LNCAP (cell line): ENCODE measurements at regions not wholly inside any gene's neighbourhood (a gene's known extent, or its start where the extent isn't known, plus 50 kb on each side); places are given as distances from the start of the nearest gene placed in this dataset.

Source experiments
- CTCF ChIP-seq: fragments of 450-650 bp; IDR thresholded peaks from 2 replicates; pipeline ENCODE4 v1.5.1; 2017; ENCODE audit warnings: mild to moderate bottlenecking

DNA sequence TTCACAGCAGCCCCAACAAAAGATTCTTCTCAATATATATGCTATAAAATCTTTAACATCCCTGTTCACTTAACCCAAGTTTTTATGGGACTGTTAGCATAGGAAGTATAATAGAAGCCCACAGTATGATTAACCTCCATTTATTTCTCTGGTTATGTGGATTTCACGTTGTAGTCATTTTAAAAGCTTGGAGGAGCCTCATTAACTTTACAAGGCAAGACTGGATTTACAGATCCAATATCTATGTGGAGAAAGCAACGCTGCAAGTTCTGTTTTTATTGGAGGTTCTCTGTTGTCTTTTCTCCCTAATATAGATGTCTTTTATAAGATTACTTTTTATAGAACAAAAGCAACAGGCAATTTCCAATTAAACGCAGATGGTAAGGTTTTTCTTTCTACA is 114.9 kb upstream of the SYT4 start:
- no peak for TF ChIP-seq CTCF

DNA sequence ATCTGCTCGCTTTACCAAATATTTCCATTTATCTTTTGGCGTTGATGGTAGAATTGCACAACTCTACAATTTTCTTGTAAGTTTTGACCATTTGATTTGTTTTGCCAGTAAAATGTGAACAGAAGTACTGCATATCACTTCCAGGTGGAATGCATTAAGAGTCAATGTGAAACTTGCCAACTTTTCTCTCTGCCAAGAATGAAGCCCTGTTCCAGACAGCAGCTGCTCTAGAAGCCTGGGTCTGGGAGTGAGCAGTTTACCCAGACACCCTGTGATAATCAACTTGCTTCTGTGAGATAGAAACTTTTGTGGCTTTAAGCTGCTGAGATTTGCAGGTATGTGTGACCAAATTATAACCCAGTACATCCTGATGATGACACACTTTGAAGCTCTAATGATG is 115.9 kb upstream of the SYT4 start:
- TF ChIP-seq CTCF, result no peak

DNA sequence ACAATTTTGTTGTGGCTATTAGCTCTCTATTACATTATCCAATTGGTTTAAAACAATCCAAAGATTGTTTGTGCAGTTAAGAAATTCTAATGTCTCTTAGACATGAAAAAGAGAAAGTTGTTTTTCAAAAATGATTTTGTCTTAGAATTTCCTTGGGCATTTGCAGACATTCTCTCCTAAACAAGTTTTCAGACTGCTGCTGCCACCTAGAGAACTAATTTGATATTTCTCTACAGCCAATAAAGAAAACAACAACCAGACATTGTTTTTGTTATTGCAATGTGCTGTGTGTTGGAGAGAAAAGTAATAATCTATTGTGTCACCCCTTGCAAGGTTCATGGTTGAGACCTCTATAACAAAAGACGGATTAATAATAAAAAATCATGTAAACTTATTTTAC is 119.0 kb upstream of the SYT4 start:
- peak; percentile 75 for TF ChIP-seq CTCF

DNA sequence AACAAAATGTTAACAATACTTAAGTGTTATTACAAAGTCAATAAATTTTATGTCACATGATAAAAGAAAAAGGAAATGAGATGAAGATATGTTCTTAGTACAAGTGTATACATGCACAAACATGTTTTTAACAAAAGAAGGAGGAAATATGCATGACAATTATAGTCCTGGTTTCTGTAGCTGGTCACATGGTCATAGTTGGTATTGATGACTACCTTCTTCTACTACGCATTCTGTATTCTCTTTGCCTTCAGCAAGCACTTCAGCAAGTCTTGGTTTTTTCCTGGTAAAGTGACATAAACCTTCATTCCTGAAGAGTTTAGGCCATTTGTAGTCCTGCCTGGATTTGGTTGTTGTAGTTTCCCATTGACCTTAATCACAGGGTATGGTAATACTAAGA is 121.3 kb upstream of the SYT4 start:
- no peak for TF ChIP-seq CTCF

GRCh38 chr18:43405097-43405496 is 127.8 kb upstream of the SYT4 start:
- TF ChIP-seq CTCF, result no peak

- TF ChIP-seq CTCF, result no peak
Measured at GRCh38 chr18:43414006-43414405, 136.7 kb upstream of the SYT4 start.

DNA sequence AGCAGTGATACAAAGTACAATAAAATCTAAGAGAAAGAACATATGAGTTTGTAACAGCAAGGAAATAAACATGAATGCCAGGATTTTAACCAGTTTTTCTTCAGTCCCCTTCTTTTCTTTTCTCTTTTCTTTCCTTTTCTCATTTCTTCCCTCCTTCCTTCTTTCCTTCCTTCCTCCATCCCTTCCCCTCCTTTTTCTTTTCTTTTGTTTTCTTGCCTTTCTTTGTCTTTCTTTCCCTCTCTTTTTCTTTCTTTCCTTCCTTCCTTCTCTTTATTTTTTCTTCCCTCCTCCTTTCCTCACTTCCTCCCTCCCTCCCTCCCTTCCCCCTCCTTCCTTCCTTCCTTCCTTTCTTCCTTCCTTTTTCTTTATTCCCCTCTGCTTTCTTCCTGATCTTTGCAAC is 142.8 kb upstream of the SYT4 start:
- no peak for TF ChIP-seq CTCF

GRCh38 chr18:43420950-43421349 is 143.7 kb upstream of the SYT4 start:
- TF ChIP-seq CTCF, result peak; percentile 38; the same call in 1 of the 2 replicates
